ENCODE measurements at regions not wholly inside any gene's neighbourhood (a gene's known extent, or its start where the extent isn't known, plus 50 kb on each side); places are given as distances from the start of the nearest gene placed in this dataset.
"Not testable (repeated sequence)": the region's sequence is repeated elsewhere in the genome, so short reads cannot be mapped to it uniquely, and the experiment has no call there.

DNA sequence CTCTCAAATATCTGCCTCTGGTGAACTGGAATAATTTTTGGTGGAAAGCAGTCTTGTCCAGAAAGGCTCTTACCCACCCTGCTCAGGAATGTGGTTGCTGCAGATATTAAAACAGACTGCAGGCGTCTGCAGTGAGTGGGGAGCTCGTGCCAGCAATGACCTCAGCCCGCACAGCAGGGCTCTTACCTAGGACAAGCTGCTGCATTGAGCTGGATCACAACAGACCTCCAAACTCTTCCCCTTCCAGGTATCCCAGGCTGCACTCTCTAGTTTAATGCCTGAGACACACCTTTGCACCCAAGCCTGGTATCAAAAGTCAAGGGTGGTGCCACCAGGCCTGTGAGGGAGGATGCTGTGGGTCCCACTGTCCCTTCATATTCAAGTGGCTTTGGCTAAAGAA is 69.7 kb upstream of the CDON start:
- H3K36me3 ChIP-seq (ENCODE audit: insufficient read depth, low read length) = no peaks in the 10 kb centered on the region
- peaks cover 47% of the 10 kb centered on the region for H3K27me3 ChIP-seq (ENCODE audit: insufficient read depth, low read length)
- TF ChIP-seq, protein P1, sequence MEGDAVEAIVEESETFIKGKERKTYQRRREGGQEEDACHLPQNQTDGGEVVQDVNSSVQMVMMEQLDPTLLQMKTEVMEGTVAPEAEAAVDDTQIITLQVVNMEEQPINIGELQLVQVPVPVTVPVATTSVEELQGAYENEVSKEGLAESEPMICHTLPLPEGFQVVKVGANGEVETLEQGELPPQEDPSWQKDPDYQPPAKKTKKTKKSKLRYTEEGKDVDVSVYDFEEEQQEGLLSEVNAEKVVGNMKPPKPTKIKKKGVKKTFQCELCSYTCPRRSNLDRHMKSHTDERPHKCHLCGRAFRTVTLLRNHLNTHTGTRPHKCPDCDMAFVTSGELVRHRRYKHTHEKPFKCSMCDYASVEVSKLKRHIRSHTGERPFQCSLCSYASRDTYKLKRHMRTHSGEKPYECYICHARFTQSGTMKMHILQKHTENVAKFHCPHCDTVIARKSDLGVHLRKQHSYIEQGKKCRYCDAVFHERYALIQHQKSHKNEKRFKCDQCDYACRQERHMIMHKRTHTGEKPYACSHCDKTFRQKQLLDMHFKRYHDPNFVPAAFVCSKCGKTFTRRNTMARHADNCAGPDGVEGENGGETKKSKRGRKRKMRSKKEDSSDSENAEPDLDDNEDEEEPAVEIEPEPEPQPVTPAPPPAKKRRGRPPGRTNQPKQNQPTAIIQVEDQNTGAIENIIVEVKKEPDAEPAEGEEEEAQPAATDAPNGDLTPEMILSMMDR (IDR thresholded peaks at IDR 0.05; ENCODE audit: extremely low read depth, low read depth, low read length) = no peak
- no peak overlapping the region for H3K27ac ChIP-seq (ENCODE audit: low read depth, low read length)
- H4K20me1 ChIP-seq (ENCODE audit: insufficient read depth, low read length) = no peaks in the 10 kb centered on the region
- no peak overlapping the region for H3K4me3 ChIP-seq (ENCODE audit: insufficient read depth, low read length)
- H3K4me1 ChIP-seq (ENCODE audit: insufficient read depth, low read length) = no peaks in the 10 kb centered on the region
- no peak overlapping the region for H2AFZ ChIP-seq (ENCODE audit: low read length)
- H3K9me3 ChIP-seq (ENCODE audit: low read depth, low read length) = no peaks in the 10 kb centered on the region
- H3K4me2 ChIP-seq (ENCODE audit: insufficient read depth, low read length) = no peak overlapping the region
- DNase-seq (ENCODE audit: insufficient read length, low spot score, missing footprints) = no peak
- no peaks in the 10 kb centered on the region for H3K79me2 ChIP-seq (ENCODE audit: insufficient read depth, low read length)

- H3K79me2 ChIP-seq (ENCODE audit: insufficient read depth, low read length); H3K4me1 ChIP-seq (ENCODE audit: insufficient read depth, low read length): not testable (repeated sequence)
These were observed 68.1 kb upstream of the CDON start for GRCh38 chr11:126130781-126131180.

DNA sequence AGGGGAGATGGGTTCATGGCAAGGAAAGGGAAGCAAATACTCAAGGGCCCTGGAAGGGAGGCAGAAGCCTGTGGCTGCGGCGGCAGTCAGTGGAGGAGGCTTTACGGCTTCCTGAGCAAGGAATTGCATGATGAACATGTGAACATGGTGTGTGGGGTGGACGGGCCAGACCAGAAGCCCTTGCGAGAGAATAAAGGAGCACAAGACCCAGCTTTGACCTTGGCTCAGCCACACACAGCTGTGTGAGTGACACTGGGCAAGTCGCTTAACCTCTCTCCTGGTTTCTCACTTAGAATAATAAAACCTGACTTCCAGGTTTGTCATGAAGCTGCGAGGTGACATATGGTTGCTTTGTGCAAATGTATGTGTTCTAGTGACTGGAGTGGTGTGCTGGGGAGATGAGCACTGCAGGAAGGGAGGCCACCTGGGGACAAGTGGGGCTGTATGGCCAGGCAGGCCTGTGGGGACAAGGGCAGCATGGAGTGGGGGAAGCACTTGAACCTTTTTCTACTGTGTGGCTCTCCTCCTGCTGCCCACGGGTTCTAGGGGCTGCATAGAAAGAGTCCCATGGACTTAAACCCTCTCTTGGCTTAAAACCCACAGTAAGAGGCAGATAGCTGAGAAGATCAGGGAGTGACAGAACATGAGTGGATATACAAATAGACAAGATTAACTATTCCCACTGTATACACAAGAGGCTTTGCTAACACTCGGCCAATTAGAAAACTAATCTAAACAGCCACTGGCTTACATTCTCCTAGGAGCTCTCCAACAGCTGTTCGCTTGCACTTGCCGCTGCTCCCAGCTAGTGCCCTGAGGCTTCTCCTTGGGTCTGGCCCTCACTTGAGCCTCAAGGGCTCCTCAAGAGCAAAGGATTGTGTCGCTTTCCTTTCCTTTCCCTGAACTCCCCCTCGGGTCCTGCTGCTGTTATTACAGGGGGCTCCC is 67.3 kb upstream of the CDON start:
- no peak overlapping the region for H3K27ac ChIP-seq (ENCODE audit: low read depth, low read length)
- no peak for DNase-seq (ENCODE audit: insufficient read length, low spot score, missing footprints)
- TF ChIP-seq, protein P1 (IDR thresholded peaks at IDR 0.05; ENCODE audit: extremely low read depth, low read depth, low read length) = no peak
- no peak overlapping the region for H2AFZ ChIP-seq (ENCODE audit: low read length)
- H3K4me3 ChIP-seq (ENCODE audit: insufficient read depth, low read length) = no peak overlapping the region
- H3K36me3 ChIP-seq (ENCODE audit: insufficient read depth, low read length) = no peaks in the 10 kb centered on the region
- H3K79me2 ChIP-seq (ENCODE audit: insufficient read depth, low read length) = no peaks in the 10 kb centered on the region
- H3K4me1 ChIP-seq (ENCODE audit: insufficient read depth, low read length) = no peaks in the 10 kb centered on the region
- H4K20me1 ChIP-seq (ENCODE audit: insufficient read depth, low read length) = no peaks in the 10 kb centered on the region
- no peaks in the 10 kb centered on the region for H3K9me3 ChIP-seq (ENCODE audit: low read depth, low read length)
- H3K27me3 ChIP-seq (ENCODE audit: insufficient read depth, low read length) = peaks cover 43% of the 10 kb centered on the region
- H3K4me2 ChIP-seq (ENCODE audit: insufficient read depth, low read length) = no peak overlapping the region

More at GRCh38 chr11:126130781-126131180, 68.1 kb upstream of the CDON start:
- not testable (repeated sequence) for H3K9me3 ChIP-seq (ENCODE audit: low read depth, low read length); H4K20me1 ChIP-seq (ENCODE audit: insufficient read depth, low read length); H3K36me3 ChIP-seq (ENCODE audit: insufficient read depth, low read length); H3K4me2 ChIP-seq (ENCODE audit: insufficient read depth, low read length); H3K27ac ChIP-seq (ENCODE audit: low read depth, low read length); H3K4me3 ChIP-seq (ENCODE audit: insufficient read depth, low read length); H2AFZ ChIP-seq (ENCODE audit: low read length)
- peaks cover 43% of the 10 kb centered on the region for H3K27me3 ChIP-seq (ENCODE audit: insufficient read depth, low read length)
- peak; percentile 47 for DNase-seq (ENCODE audit: insufficient read length, low spot score, missing footprints)

GRCh38 chr11:126127898-126128297 is 65.2 kb upstream of the CDON start:
- Histone ChIP-seq H2AFZ (ENCODE audit: low read length) (no peak overlapping the region), H3K27me3 (ENCODE audit: insufficient read depth, low read length) (peaks cover 33% of the 10 kb centered on the region)

More at GRCh38 chr11:126127898-126128297, 65.2 kb upstream of the CDON start:
- no peaks in the 10 kb centered on the region for H4K20me1 ChIP-seq (ENCODE audit: insufficient read depth, low read length)
- no peak overlapping the region for H3K4me2 ChIP-seq (ENCODE audit: insufficient read depth, low read length)
- TF ChIP-seq, protein P1 (IDR thresholded peaks at IDR 0.05; ENCODE audit: extremely low read depth, low read depth, low read length) = no peak
- H3K4me1 ChIP-seq (ENCODE audit: insufficient read depth, low read length) = no peaks in the 10 kb centered on the region
- no peak overlapping the region for H3K4me3 ChIP-seq (ENCODE audit: insufficient read depth, low read length)
- no peak for DNase-seq (ENCODE audit: insufficient read length, low spot score, missing footprints)
- H3K79me2 ChIP-seq (ENCODE audit: insufficient read depth, low read length) = no peaks in the 10 kb centered on the region
- H3K36me3 ChIP-seq (ENCODE audit: insufficient read depth, low read length) = no peaks in the 10 kb centered on the region
- H3K9me3 ChIP-seq (ENCODE audit: low read depth, low read length) = no peaks in the 10 kb centered on the region
- H3K27ac ChIP-seq (ENCODE audit: low read depth, low read length) = no peak overlapping the region

Data from osteoblast (primary cell).